ENCODE measurements at regions not wholly inside any gene's neighbourhood (a gene's known extent, or its start where the extent isn't known, plus 50 kb on each side); places are given as distances from the start of the nearest gene placed in this dataset.

DNA sequence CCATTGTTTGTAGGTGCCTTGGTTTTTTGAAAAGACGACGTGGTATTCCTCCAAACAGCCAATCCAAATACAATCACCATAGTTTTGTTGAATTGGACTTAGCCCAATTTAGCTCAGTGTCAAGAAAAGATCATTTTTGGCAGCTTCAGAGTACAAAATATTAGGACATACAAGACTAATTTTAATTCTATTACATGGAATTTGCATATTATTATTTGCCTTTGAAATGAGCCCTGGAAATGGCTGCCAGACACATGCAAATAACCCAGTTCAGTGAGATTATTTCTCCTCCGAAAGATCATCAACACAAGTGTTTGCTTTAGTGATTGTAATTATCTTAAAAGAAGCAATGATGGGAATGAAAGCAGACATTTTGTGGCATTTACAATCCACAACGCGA is 89.3 kb downstream of the PLK2 start:
- TF ChIP-seq, protein P1, sequence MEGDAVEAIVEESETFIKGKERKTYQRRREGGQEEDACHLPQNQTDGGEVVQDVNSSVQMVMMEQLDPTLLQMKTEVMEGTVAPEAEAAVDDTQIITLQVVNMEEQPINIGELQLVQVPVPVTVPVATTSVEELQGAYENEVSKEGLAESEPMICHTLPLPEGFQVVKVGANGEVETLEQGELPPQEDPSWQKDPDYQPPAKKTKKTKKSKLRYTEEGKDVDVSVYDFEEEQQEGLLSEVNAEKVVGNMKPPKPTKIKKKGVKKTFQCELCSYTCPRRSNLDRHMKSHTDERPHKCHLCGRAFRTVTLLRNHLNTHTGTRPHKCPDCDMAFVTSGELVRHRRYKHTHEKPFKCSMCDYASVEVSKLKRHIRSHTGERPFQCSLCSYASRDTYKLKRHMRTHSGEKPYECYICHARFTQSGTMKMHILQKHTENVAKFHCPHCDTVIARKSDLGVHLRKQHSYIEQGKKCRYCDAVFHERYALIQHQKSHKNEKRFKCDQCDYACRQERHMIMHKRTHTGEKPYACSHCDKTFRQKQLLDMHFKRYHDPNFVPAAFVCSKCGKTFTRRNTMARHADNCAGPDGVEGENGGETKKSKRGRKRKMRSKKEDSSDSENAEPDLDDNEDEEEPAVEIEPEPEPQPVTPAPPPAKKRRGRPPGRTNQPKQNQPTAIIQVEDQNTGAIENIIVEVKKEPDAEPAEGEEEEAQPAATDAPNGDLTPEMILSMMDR (IDR thresholded peaks at IDR 0.05), result no peak
- no peak for TF ChIP-seq POLR2A (IDR thresholded peaks at IDR 0.05)
- H3K4me3 ChIP-seq (ENCODE audit: low read depth, poor library complexity, severe bottlenecking), result no peak overlapping the region
- no peak for DNase-seq (ENCODE audit: low spot score in 2 of 2)
- intact Hi-C loops (cut with DNase I; ENCODE audit: low total_unique reads), result no loop called here
- 68 to 70% methylated on average over 5 of the region's 5 CpGs for WGBS, 2 donors

DNA sequence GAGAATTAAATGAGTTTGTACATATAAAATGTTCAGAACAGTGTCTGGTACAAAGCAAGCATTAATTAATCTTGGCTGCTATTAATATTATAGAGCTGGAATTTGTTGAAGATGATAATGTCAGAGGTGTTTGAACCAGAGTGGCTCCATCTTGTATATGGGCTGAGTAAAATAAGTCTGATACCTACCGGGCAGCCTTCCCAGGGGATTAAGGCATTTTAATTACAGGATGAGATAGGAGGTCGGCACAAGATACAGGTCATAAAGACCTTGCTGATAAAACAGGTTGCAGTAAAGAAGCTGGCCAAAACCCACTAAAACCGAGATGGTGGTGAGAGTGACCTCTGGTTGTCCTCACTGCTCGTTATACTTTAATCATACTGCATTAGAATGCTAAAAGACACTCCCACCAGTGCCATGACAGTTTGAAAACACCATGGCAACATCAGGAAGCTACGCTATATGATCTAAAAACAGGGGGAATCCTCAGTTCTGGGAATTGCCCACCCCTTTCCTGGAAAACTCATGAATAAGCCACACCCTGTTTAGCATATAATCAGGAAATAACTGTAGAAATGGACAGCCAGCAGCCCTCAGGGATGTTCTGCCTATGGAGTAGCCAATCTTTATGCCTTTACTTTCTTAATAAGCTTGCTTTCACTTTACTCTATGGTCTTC is 90.2 kb downstream of the PLK2 start:
- no peak overlapping the region for H3K4me3 ChIP-seq (ENCODE audit: low read depth, poor library complexity, severe bottlenecking)
- TF ChIP-seq POLR2A (IDR thresholded peaks at IDR 0.05), result no peak
- TF ChIP-seq, protein P1 (IDR thresholded peaks at IDR 0.05), result no peak
- no peak for DNase-seq (ENCODE audit: low spot score in 2 of 2)
- WGBS, 2 donors, result 70 to 79% methylated on average over 5 of the region's 5 CpGs
- intact Hi-C loops (cut with DNase I; ENCODE audit: low total_unique reads), result no loop called here

DNA sequence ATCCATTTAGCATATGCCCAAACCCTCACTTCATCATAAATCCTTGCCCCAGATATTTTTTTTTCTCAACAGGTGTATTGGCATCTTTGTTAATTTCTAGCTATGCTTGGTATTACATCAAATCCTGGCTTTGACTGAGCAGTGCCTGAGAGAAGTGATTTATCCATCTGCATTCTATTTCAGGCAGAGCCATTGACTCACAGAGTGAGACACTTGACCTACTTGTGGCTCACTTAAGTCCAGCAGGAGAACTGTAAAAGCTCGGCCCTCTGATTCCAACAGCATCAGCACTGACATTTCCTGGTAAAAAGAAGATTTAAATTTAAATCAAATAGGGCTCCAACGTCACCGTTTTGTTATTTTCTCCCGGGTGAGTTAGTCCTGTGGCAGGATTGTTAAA is 93.4 kb downstream of the PLK2 start:
- intact Hi-C loops (cut with DNase I; ENCODE audit: low total_unique reads), result no loop called here
- no peak for DNase-seq (ENCODE audit: low spot score in 2 of 2)

DNA sequence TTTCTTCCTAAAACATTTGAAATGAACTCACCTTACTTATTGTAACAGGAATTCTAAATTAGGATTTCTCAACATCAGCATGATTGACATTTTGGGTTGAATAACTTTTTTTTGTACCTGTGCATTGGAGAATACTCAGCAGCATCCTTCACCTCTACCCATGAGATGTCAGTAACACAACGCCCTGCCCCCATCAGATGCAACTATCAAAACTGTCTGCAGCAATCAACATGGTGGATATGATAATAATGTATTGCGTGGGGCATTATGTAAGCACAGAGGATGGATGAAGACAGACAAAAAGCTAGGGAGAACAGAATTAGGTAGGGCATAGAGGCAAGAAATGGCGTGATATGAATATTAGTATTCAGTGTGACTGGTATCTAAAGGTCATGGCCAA is 94.1 kb downstream of the PLK2 start:
- intact Hi-C loops (cut with DNase I; ENCODE audit: low total_unique reads), result no loop called here
- 85 to 86% methylated on average over 3 of the region's 3 CpGs for WGBS, 2 donors
- TF ChIP-seq, protein P1 (IDR thresholded peaks at IDR 0.05), result no peak
- no peak for TF ChIP-seq POLR2A (IDR thresholded peaks at IDR 0.05)
- H3K4me3 ChIP-seq (ENCODE audit: low read depth, poor library complexity, severe bottlenecking), result no peak overlapping the region
- DNase-seq (ENCODE audit: low spot score in 2 of 2), result no peak

More for the DNA sequence above, 93.4 kb downstream of the PLK2 start:
- 63 to 66% methylated on average over 4 of the region's 4 CpGs for WGBS, 2 donors
- no peak overlapping the region for H3K4me3 ChIP-seq (ENCODE audit: low read depth, poor library complexity, severe bottlenecking)
- no peak for TF ChIP-seq POLR2A (IDR thresholded peaks at IDR 0.05)
- TF ChIP-seq, protein P1 (IDR thresholded peaks at IDR 0.05), result no peak

DNA sequence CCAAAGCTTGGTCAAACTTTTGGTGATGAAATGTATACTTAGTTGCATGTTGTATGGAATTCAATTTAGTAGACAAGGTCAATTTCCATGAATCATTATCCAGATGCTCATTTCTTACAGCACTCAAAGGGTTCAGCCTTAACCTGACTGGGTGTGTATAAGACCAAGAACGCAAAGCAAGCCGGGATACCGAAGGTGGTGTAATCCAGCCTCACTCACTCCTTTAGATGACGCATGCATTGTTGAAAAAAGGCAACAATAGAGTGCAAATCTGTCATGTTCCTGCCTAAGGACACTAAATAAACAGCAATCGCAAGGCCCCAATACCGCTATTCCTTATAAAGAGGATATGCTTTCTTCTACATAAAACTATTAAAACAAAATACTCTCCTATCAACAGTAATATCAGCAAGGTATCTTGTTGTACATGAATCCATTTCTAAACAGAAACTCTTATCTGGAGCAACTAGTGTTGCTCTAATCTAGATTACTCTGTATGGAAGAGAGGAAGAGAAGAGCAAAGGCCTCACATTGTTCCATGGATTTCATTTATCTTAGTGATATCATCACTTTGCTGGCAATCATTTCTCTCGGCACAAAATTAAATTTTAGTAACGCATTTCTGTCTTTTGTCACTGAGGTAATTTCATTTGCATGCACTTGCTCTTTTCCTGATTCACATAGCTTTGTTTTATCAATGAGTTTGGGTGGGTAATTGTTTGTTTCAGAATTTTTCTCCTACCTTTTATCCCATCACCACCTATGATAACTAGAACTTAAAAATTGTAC is 96.2 kb downstream of the PLK2 start:
- 88 to 92% methylated on average over 8 of the region's 8 CpGs for WGBS, 2 donors
- no peak for DNase-seq (ENCODE audit: low spot score in 2 of 2)
- TF ChIP-seq POLR2A (IDR thresholded peaks at IDR 0.05), result no peak
- TF ChIP-seq, protein P1 (IDR thresholded peaks at IDR 0.05), result no peak
- no peak overlapping the region for H3K4me3 ChIP-seq (ENCODE audit: low read depth, poor library complexity, severe bottlenecking)
- intact Hi-C loops (cut with DNase I; ENCODE audit: low total_unique reads), result no loop called here

Measured in lower leg skin (tissue), 4 donors.